ENCODE measurements at regions not wholly inside any gene's neighbourhood (a gene's known extent, or its start where the extent isn't known, plus 50 kb on each side); places are given as distances from the start of the nearest gene placed in this dataset.

GRCh38 chr2:152227969-152228592, 52.5 kb upstream of the STAM2 start:
- no peaks in the 10 kb centered on the region for H3K9me3 Mint-ChIP-seq
- TF ChIP-seq CTCF (IDR thresholded peaks at IDR 0.05): no peak
- no peak for DNase-seq
- H3K4me1 Mint-ChIP-seq: peaks cover 9% of the 10 kb centered on the region
- peaks cover 3% of the 10 kb centered on the region for H3K27me3 Mint-ChIP-seq (ENCODE audit: low read depth, poor library complexity)
- H3K4me3 Mint-ChIP-seq: no peak overlapping the region
- no peaks in the 10 kb centered on the region for H3K36me3 Mint-ChIP-seq (ENCODE audit: low read depth)
- peak overlapping the region; percentile 62 for H3K27ac Mint-ChIP-seq

GRCh38 chr2:152231446-152231845, 55.9 kb upstream of the STAM2 start:
- no peak for TF ChIP-seq CTCF (IDR thresholded peaks at IDR 0.05)
- Mint-ChIP-seq H3K9me3 (no peaks in the 10 kb centered on the region), H3K27ac (no peak overlapping the region), H3K4me1 (peaks cover 4% of the 10 kb centered on the region), H3K36me3 (ENCODE audit: low read depth) (no peaks in the 10 kb centered on the region), H3K4me3 (no peak overlapping the region), H3K27me3 (ENCODE audit: low read depth, poor library complexity) (no peaks in the 10 kb centered on the region)
- no peak for DNase-seq

GRCh38 chr2:152234277-152234676, 58.7 kb upstream of the STAM2 start:
- no peak for DNase-seq
- Mint-ChIP-seq H3K27me3 (ENCODE audit: low read depth, poor library complexity) (no peaks in the 10 kb centered on the region), H3K36me3 (ENCODE audit: low read depth) (no peaks in the 10 kb centered on the region), H3K4me3 (no peak overlapping the region), H3K4me1 (no peaks in the 10 kb centered on the region), H3K9me3 (no peaks in the 10 kb centered on the region), H3K27ac (no peak overlapping the region)
- TF ChIP-seq CTCF (IDR thresholded peaks at IDR 0.05): no peak

- H3K4me1 Mint-ChIP-seq: no peaks in the 10 kb centered on the region
- H3K9me3 Mint-ChIP-seq: peaks cover 15% of the 10 kb centered on the region
- DNase-seq: no peak
- no peak for TF ChIP-seq CTCF (IDR thresholded peaks at IDR 0.05)
- H3K27ac Mint-ChIP-seq: no peak overlapping the region
- no peak overlapping the region for H3K4me3 Mint-ChIP-seq
- H3K36me3 Mint-ChIP-seq (ENCODE audit: low read depth): no peaks in the 10 kb centered on the region
- H3K27me3 Mint-ChIP-seq (ENCODE audit: low read depth, poor library complexity): no peaks in the 10 kb centered on the region
Observed at GRCh38 chr2:152236191-152236925, 60.8 kb upstream of the STAM2 start.

GRCh38 chr2:152238016-152238415, 62.5 kb upstream of the STAM2 start:
- Mint-ChIP-seq H3K27ac (no peak overlapping the region), H3K9me3 (peaks cover 18% of the 10 kb centered on the region), H3K36me3 (ENCODE audit: low read depth) (no peaks in the 10 kb centered on the region), H3K4me3 (no peak overlapping the region), H3K4me1 (peaks cover 5% of the 10 kb centered on the region), H3K27me3 (ENCODE audit: low read depth, poor library complexity) (no peaks in the 10 kb centered on the region)
- no peak for DNase-seq
- TF ChIP-seq CTCF (IDR thresholded peaks at IDR 0.05): no peak

Data from nephron progenitor cell (in vitro differentiated cells).